Embryonic facial prominence (tissue), 1 donor: ENCODE measurements at regions not wholly inside any gene's neighbourhood (a gene's known extent, or its start where the extent isn't known, plus 50 kb on each side); places are given as distances from the start of the nearest gene placed in this dataset.
"Not testable (repeated sequence)": the region's sequence is repeated elsewhere in the genome, so short reads cannot be mapped to it uniquely, and the experiment has no call there.

Experiments
- DNase-seq: peaks from one replicate; pipeline ENCODE4 v3.0.0-alpha.2; 2016; ENCODE audit errors: extremely low spot score

DNA sequence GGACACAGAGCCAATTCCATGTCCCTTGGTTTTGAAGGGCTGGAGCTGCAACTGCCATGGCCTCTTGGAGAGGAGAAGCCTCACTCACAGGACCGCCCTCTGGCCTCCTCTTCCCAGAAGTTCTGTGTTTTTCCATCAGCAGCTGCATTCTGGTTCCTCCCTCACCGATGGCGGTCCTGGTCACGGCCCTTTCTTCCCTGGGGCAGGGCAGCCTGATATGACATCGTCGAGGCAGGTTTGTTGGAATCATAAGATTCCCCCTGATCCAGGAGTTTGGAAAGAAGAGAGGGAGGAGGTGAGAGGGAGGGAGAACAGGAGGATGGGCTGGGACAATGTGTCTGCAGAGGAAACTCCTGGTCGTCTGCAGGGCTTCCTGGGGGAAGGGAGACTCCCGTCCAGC is 82.7 kb upstream of the PDZD8 start:
- DNase-seq: no peak

DNA sequence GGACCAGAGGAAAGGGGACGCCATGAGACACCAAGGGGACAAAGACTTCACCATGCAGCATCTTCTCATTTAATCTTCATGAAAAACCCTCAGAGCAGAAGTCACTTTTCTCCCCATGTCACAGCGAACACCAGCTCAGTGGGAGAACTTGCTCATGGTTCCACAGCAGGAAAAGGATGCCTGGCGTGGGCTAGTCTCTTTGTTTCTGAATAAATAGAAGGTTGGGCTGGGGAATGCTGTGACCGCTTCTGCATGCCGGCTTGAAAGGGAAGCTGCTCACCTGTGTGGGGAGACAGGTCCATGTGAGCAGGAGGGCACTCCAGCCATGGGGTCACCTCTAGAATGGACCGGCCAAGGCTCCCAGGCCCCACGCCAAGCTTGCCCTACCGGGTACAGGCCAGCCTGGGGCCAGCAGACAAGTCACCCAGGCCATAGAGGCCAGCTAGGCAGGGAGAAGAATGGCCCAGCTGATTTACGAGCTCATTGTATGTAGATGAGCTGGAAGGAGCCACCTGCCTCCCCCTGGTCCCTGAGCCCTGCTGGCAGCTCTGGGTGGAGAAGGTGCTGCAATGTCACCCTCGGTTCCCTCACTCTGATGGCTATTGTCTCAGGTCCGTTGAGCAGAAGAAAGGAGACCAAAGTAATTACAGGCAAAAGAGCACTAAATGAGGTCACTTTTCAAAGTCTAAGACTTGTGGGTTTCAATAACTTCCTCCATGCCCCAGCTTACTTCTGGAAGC is 82.0 kb upstream of the PDZD8 start:
- no peak for DNase-seq

DNA sequence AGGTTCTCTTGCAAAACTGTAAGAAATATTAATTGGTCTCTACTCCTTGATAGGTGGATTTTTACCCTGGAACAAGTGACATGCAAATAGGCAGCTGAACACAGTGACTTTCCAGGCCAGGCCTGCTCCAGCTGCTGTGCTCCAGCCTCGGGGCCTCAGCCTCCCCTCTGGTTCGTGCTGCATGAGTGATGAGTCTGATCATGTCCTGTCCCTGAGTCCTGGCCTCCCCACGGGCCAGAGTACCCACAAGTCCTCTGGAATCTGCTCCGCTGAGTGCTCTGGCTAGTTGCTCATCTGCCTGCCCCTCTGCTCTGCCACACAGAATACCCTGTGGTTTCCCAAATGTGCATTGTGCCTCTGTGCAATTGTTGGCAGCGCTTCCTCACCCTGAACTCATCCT is 80.1 kb upstream of the PDZD8 start:
- no peak for DNase-seq

DNA sequence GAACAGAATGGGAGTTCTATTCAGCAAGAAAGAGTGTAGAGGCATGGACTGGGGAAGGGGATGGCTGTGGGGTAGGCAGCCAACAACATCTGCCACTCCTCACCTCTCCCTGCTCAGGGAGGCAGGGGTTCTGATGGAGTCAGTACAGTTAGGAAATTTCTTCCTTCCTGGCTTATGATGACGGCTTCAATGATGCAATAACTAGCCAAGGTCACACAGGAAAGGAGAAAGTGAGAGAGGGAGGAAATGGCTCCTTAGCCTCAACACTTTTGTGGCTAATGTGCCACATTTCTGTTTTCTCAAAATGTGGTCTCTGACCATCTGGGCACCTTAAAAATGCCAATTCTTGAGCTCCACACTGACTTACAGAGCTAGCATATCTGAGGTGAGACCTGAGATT is 79.3 kb upstream of the PDZD8 start:
- no peak for DNase-seq

DNA sequence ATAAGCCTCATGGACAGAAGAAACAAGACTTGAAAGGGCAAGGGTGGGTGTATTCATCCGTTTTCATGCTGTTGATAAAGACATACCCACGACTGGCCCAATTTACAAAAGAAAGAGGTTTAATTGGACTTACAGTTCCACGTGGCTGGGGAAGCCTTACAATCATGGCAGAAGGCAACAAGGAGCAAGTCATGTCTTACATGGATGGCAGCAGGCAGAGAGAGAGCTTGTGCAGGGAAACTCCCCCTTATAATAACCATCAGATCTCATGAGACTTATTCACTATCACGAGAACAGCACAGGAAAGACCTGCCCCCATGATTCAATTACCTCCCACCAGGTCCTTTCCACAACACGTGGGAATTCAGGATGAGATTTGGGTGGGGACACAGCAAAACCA is 78.2 kb upstream of the PDZD8 start:
- not testable (repeated sequence) for DNase-seq

DNA sequence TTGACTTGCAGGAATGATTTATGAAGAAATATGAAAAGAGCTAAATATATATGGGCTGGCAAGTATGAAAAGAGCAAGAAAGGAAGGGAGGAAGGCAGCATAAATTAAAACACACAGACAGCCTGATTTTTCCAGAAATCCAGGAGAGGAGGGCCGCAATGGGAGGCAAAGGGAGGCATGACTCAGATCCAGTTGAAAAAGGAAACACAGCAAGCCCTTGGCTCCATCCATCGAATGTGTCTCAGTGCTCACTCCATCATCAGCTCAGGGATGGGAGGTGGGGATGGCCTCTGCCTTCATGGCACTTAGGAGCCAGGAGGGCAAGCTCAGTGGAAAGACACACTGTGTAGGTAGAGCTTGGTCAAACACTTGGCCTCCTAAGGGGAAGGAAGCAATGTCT is 75.7 kb upstream of the PDZD8 start:
- DNase-seq: no peak

DNA sequence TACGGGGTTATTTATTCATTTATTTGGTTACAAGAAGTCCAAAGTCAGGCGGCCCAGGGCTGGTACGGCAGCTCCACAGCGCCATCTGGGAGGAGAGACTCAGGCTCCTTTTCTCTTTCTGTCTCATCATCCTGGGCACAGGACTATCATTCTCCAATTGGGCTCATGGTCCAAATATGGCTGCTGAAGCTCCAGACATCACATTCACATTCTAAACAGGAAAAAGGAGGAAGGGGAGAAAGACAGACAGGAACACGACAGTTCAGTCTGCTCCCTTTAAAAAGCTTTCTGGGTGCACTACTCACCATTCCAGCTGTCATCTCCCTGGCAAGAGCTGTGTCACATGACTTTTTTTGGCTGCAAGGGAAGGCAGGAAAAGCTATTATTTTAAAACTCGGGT is 74.4 kb upstream of the PDZD8 start:
- no peak for DNase-seq

DNA sequence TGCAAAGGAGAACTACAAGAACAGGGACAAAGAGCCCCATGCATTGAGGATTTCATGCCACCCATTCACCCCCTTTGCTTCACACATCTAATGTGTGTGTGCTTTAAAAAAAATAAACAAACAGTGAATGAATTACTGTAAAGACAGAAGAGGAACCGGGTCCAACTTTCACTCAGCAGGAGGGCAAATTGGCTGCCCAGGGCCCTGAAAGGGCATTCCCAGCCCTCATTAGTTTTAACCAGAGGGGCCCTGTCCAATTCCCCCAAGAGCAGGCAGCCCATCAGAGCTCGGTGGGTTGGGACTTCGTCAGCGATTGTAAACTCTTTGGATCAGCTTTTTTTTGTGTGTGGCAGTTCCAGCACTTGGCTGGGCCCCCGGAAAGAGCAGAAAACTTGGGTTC is 73.6 kb upstream of the PDZD8 start:
- DNase-seq: no peak

DNA sequence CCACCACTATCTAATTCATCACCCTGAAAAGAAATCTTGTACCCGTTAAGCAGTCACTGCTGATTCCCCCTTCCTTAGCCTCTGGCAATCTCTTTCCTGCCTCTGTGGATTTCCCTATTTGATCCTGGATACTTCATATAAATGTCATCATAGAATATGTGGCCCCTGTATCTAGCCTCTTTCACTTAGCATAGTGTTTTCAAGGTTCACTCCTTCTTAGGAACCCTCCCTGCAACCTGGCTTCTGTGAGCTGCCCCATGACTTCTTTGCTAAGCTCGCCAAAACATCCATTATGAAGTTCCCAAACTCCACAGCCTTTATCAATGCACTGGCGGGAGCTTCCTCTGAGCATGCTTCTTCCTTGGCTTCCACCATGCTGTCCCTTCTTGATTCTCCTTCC is 70.8 kb upstream of the PDZD8 start:
- DNase-seq: no peak

DNA sequence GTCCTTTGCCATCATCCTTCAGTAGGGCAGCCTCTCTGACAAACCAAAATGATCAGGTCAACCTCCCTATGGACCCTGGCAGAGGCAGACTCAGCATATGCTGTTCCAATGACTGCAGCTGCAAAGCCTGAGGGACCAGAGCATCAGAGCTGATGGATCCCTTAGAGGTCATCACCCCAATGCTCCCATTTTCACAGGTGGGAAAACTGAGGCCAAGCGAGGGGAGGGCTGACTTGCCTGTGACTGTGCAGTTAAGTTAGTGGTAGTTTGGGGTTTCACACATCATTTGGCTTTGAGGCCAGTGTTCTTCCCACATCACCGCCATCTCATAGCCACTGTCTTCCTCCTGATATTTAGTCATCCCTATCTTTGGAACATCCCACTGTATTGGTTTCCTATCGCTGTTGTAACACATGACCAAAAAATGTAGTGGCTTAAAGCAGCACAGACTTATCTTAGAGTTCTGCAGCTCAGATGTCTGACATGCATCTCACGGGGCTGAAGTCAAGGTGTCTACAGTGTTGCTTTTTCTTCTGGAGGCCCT is 69.3 kb upstream of the PDZD8 start:
- no peak for DNase-seq

DNA sequence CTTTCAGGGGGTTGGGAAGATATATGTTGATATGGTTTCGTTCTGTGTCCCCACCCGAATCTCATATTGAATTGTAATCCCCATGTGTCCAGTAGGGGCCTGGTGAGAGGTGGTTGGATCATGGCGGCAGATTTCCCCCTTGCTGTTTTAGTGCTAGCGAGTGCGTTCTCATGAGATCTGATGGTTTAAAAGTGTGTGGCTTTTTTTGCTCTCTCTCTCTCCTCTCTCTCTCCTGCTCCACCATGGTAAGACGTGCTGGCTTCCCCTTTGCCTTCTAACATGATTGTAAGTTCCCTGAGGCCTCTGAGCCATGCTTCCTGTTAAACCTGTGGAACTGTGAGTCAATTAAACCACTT is 68.4 kb upstream of the PDZD8 start:
- DNase-seq: no peak

DNA sequence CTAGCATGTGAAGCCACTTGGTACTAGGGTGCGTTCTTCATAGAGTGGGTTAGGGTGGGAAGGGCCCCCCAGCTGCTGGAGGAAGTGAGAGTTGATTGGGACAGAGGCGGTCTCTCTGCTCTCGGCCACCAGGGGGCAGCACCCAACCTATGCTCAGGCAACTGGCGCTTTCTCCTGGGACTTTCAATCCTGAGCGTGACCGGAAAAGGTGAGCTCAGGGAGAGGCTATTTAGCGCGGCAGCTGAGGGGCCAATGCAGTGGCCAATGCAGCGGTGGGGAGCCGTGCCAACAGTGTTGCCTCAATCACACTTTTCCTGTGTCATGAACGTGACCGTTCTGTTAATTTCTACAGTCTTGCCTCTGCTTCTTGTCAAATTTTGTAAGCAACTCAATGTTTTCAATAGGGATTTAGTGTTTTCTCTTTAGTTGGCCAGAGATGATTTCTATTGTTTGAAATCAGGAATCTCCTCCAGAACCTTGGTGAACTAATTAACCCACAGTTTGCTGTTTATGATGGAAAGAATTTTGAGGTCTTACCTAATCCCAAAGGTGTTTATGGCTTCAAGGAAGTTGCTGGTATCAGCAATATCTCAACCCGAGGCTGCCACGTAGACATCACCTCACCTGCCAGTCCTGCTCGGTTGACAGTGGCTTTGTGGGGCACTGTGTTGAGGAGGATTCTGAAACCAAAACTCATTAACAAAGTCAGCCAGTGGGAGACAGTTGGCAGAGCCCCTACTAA is 67.9 kb upstream of the PDZD8 start:
- peak; percentile 14 for DNase-seq

DNA sequence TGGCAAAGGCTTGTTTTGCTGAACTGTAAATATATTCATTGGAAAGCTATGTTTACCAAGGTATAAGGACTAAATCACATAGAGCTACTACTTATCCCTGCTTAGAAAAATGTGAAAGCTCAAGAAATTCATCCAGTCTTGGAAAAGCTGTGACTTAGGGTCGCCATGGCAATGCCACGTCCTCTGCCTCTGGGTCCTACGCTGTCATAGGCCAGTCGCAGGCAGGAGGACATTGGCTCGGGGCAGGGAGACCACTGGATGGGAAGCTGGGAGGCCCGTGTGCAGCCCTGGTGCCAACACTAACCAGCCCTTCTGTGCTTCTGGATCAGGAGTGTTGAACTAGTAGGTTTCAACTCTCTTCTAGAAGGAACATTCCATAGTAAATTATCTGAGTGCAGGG is 67.3 kb upstream of the PDZD8 start:
- no peak for DNase-seq

DNA sequence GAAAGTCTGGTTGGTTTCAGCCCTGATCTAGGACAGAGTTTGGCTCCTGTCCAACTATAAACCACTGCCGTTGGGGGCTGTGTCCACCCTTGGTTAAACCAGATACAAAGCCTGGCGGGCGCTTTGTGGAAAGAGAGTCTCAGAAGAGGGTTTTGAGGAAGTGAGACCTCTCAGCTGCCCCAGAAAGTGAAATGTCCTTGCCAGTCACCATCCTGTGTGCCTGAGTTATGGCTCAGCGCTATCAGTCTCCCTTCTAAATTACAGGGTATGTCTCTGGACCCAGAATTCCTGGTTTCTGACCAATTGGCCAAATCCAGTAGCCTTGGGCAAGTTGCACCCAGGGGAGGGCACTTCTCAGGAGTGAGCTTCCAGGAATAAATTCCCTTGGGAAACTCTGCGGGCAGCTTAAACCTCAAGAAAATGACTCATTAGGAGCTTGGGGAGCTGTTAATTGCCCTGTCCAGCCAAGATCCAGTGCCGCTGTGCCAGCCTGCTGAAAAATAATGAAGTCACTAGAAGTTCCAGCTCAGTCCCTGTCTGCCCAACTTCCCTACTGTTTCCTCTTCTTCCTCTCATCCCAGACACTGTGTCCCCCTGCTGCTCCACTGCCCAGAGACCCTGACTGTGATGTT is 66.7 kb upstream of the PDZD8 start:
- no peak for DNase-seq

DNA sequence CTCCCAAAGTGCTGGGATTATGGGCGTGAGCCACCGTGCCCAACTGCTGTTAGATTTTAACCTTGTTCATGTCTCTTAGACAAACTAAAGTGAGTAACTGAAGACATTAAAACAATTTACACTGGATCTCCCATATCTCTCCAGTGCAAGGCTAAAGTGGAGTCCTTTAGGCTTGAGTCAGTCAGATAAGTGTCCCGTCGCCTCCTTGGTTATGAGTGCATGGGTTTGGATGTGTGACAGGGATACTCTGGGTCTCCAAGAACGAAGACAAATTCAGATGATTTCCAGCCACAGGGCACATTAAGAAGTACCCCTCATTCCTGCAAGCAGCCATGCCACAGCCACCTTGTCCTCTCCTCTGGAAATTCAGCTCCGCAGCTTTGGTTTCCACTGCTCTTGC is 66.1 kb upstream of the PDZD8 start:
- DNase-seq: no peak

DNA sequence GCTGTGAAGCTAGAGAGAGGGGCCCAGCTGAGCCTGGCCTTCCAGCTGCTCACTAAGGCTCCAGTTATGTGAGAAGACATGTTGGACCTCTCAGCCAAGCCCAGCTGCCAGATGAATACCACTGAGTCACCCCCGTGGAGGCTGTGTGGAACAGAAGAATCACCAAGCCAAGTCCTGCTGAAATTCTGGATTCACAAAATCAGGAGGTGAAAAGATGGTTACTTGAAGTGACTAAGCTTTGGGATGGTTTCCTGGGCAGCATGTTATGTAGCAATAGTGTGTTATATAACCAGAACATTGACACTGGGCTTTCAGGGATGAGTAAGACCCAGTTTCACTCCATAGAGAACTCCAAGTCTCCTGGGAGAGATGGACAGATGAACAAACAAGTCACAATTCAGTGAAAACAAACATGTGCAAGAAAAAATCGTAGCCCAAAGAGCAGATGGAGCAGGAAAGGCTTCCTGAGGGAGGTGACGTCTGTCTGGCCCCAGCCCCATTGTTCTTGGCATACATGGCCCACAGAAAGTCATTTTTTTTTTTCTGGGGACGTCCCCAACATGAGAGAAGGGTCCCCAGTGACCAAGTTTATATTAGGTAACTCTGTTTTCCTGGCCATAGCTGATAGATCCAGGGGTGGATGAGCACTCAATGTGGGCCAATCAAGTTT is 64.1 kb upstream of the PDZD8 start:
- no peak for DNase-seq

DNA sequence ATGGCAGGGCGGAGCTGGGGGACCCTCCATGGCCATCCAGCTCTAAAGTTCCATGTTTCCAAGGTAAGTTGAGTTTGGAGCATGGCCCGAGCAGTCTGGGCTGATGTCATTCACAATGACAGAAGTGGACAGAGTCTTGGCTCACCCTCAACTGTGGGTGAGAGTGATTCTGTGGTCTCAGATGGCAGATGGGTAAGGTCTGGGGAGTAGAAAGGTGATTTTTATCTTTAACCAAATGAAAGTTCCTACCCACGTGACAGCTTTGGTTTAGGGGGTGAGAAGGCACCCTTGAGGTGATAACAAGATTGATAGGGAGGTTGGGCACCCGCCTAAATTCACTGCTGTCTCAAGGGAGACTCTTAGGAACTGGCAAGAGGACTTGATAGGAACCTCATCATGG is 57.6 kb upstream of the PDZD8 start:
- no peak for DNase-seq

DNA sequence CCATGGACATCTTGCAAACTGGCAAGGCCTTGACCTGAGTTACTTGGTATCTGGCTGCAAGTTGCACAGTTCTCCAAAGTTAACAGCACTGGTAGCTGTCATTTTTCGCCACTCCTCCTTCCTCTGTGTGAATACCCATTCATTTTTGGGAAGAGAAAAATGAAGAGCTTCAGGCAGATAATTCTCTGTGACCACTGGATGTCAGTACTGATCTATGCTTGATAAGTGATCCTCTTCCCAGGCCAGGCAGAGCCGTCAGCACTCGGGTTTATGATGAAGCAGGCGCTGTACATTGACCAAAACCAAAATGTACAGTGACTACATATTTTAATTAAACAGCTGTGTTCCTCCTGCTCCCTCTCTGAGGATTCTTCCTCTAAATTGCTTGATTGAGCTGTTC is 55.9 kb upstream of the PDZD8 start:
- DNase-seq: no peak

DNA sequence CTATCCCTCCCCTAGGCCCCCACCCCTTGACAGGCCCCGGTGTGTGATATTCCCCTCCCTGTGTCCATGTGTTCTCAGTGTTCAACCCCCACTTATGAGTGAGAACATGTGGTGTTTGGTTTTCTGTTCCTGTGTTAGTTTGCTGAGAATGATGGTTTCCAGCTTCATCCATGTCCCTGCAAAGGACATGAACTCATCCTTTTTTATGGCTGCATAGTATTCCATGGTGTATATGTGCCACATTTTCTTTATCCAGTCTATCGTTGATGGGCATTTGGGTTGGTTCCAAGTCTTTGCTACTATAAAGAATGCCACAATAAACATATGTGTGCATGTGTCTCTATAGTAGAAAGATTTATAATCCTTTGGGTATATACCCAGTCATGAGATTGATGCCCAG is 55.3 kb upstream of the PDZD8 start:
- DNase-seq: not testable (repeated sequence)

DNA sequence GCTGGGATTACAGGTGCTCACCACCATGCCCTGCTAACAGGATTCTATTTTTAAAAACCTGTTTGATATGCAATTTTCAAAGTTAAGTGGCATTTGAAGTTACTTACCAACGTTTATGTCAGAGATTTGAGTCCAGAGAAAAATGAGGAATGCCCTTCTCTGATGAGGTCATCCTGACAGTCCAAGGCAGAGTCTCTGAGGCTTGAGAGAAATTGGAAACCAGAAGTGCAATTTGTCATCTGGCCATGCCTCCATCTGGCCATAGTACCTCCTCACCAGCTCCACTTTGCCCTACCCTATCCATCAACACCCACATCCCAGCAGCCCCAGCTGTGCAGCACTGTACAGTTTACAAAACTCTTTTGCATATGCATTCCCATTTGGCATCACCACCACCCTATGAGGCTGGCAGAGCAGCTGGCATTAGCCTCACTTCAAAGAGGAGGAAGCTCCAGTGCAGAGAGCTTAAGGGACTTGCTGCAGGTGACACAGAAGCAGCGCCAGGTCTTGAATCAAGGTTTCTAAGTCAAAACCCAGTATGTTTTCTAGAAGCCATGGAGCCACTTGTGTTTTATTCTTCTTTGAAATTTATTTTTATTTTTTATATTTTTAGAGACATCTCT is 54.5 kb upstream of the PDZD8 start:
- no peak for DNase-seq

DNA sequence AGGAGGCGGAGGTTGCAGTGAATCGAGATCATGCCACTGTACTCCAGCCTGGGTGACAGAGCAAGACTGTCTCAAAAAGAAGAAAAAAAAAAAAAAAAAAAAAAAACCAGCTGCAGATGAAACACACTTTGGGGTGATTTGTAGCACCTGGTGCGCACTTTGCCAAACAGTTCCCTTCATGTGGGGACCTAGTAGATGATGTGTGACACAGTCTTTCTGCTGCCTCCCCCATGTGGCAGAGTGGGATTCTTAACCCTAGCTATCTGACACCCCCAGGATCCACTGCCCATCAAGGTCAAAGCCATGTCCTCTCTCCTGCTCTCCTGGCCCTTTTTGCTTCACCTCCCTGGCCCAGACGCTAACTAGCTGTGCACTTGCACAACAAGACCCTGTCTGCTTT is 52.1 kb upstream of the PDZD8 start:
- DNase-seq: no peak

DNA sequence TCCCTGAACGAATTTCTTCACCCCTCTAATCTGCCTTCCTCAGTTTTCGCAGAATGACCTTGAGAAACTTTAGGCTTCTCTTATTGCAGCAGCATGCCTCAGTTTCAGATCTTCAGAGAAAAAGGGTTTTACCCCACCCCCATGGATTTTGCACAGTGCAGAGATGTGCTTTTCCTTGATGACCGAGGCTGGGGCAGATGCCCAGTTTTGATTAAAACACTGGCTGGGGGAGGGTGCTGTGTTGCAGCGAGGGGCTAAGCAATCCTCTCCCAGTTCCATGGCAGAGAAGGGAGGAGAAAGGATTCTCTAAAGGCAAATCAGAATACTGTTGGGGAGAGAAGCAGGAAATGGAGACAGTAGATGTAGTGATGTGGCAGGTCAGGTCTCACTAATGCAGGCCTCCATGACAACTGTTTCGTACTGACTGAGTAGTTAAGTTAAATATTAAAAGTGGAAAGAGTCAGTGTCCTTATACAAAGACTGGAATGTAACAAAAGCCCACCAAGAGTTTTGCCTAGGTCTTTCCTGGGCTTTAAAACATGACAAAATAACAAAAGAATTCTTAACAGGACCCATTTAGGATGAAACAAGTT is 50.8 kb upstream of the PDZD8 start:
- DNase-seq: no peak
